Effector memory CD4-positive, alpha-beta T cell (primary cell): ENCODE measurements at regions not wholly inside any gene's neighbourhood (a gene's known extent, or its start where the extent isn't known, plus 50 kb on each side); places are given as distances from the start of the nearest gene placed in this dataset.

Experiments used
- DNase-seq, 3 donors: peaks; one replicate each; pipeline ENCODE4 v3.0.0-alpha.2; 2020
- H3K27ac ChIP-seq: 2 replicates; pipeline ENCODE4 v1.7.0; 2013; ENCODE audit warnings: mild to moderate bottlenecking, low read length, moderate library complexity; ENCODE audit not compliant: insufficient read depth, poor library complexity, severe bottlenecking
- H3K27me3 ChIP-seq: replicated peaks from 2 replicates; pipeline ENCODE4 v1.7.0; 2013; ENCODE audit warnings: mild to moderate bottlenecking, low read length; ENCODE audit not compliant: insufficient read depth, control insufficient read depth, poor library complexity, severe bottlenecking
- H3K36me3 ChIP-seq: 2 replicates; pipeline ENCODE4 v1.7.0; 2013; ENCODE audit warnings: mild to moderate bottlenecking, low read length, moderate library complexity; ENCODE audit not compliant: control insufficient read depth, insufficient read depth
- H3K4me1 ChIP-seq: 2 replicates; pipeline ENCODE4 v1.7.0; 2013; ENCODE audit warnings: low read length, mild to moderate bottlenecking; ENCODE audit not compliant: control insufficient read depth, insufficient read depth, poor library complexity, severe bottlenecking
- H3K4me3 ChIP-seq: 2 replicates; pipeline ENCODE4 v1.7.0; 2013; ENCODE audit warnings: low read length, low read depth, mild to moderate bottlenecking; ENCODE audit not compliant: insufficient read depth, poor library complexity, severe bottlenecking
- H3K9me3 ChIP-seq: 2 replicates; pipeline ENCODE4 v1.7.0; 2013; ENCODE audit warnings: mild to moderate bottlenecking, low read length, moderate library complexity; ENCODE audit not compliant: control insufficient read depth

DNA sequence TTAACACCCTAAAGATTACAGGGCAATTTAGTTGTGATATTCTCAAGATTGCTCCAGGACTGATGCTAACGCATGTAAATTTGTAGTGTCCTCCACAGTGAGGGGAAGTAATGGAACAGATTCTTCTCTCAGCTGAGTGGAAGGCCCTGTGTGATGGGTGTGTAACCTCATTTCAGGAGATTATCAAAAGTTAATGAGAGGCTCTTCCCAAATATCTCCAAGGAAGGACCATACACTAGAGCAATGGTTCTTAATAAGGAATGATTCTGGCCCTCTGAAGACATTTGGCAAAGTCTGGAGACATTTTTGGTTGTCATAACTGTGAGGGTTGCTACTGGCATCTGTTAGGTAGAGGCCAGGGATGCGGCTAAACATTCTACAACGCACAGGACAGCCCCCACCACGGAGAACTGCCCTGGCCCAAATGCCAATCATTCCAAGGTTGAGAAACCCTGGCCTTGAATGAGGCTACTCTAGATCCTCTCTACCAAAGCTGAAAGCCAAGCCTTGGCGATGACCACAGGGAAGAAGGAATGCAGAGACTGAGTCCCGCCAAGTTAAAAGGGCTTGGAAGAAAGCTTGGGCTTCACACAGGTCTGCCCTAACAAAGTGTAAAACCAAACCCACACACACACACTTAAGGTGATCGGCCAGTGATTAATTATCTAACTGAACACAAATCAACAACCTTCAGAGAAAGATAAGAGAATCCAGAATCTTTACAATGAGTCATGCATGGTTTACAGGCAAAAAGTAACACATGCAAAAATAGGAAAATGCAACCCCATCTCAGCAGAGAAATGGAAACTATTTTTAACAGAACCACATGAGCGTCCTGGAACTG lies 135.8 kb downstream of the SYF2 start:
- Histone ChIP-seq H3K27me3 (no peaks in the 10 kb centered on the region), H3K4me3 (no peak overlapping the region), H3K36me3 (no peaks in the 10 kb centered on the region), H3K4me1 (peaks cover 30% of the 10 kb centered on the region), H3K9me3 (no peaks in the 10 kb centered on the region), H3K27ac (no peak overlapping the region)
- no peak for DNase-seq

GRCh38 chr1:25095635-25096200 lies 136.6 kb downstream of the SYF2 start:
- no peaks in the 10 kb centered on the region for H3K9me3 ChIP-seq
- H3K27me3 ChIP-seq: no peaks in the 10 kb centered on the region
- H3K27ac ChIP-seq: no peak overlapping the region
- H3K4me3 ChIP-seq: no peak overlapping the region
- no peaks in the 10 kb centered on the region for H3K36me3 ChIP-seq
- peaks cover 28% of the 10 kb centered on the region for H3K4me1 ChIP-seq
- no peak for DNase-seq

- no peaks in the 10 kb centered on the region for H3K27me3 ChIP-seq
- no peaks in the 10 kb centered on the region for H3K9me3 ChIP-seq
- H3K36me3 ChIP-seq: no peaks in the 10 kb centered on the region
- no peak overlapping the region for H3K4me3 ChIP-seq
- no peak overlapping the region for H3K27ac ChIP-seq
- peaks cover 23% of the 10 kb centered on the region for H3K4me1 ChIP-seq
- DNase-seq: no peak
Measured at GRCh38 chr1:25094995-25095394, 137.3 kb downstream of the SYF2 start.

DNA sequence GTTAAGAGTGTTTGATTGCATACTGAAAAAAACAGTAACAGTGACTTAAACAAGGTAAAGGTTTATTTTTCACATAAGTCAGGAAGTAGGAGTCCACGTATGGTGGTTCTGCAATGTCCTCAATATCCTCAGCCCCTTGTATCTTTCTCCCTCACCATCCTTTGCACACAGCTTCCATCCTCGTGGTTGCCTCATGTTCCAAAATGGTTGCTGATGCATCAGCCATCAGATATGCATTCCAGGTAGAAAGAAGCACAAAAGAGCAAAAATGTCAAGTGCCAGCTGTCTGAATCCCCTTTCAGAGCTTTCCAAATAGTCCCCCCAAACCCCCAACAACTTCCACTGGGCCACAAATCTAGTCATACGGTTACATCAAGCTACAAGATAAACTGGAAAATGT lies 138.1 kb downstream of the SYF2 start:
- H3K9me3 ChIP-seq: no peaks in the 10 kb centered on the region
- no peak for DNase-seq
- no peak overlapping the region for H3K4me3 ChIP-seq
- H3K36me3 ChIP-seq: no peaks in the 10 kb centered on the region
- no peak overlapping the region for H3K27ac ChIP-seq
- H3K27me3 ChIP-seq: no peaks in the 10 kb centered on the region
- H3K4me1 ChIP-seq: peaks cover 19% of the 10 kb centered on the region

GRCh38 chr1:25091658-25092057 lies 140.6 kb downstream of the SYF2 start:
- Histone ChIP-seq H3K9me3 (no peaks in the 10 kb centered on the region), H3K4me3 (no peak overlapping the region), H3K27ac (no peak overlapping the region), H3K4me1 (peaks cover 16% of the 10 kb centered on the region), H3K36me3 (no peaks in the 10 kb centered on the region), H3K27me3 (no peaks in the 10 kb centered on the region)
- DNase-seq: no peak

GRCh38 chr1:25090707-25091422 lies 141.4 kb downstream of the SYF2 start:
- H3K9me3 ChIP-seq: no peaks in the 10 kb centered on the region
- no peaks in the 10 kb centered on the region for H3K36me3 ChIP-seq
- no peak overlapping the region for H3K27ac ChIP-seq
- H3K27me3 ChIP-seq: no peaks in the 10 kb centered on the region
- DNase-seq: no peak
- no peak overlapping the region for H3K4me3 ChIP-seq
- peaks cover 14% of the 10 kb centered on the region for H3K4me1 ChIP-seq

DNA sequence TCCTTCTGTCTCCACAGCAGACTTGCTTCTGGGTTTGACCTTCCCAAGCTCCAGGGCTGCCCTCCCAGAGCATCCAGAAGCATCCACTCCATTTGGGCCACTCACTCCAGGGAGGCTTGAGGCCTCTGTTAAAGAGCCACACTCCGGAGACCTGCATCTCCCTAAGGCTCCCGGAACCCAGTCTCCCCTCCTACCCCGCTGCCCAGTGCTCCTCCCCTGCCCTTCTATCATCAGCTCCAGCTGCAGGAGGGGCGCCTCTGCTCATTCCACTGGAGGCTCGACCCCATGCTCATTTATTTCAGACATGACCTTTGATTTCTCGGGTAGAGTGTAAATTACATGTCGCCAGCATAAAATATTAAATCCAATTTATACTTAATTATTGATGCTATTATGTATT lies 142.5 kb downstream of the SYF2 start:
- no peaks in the 10 kb centered on the region for H3K9me3 ChIP-seq

DNA sequence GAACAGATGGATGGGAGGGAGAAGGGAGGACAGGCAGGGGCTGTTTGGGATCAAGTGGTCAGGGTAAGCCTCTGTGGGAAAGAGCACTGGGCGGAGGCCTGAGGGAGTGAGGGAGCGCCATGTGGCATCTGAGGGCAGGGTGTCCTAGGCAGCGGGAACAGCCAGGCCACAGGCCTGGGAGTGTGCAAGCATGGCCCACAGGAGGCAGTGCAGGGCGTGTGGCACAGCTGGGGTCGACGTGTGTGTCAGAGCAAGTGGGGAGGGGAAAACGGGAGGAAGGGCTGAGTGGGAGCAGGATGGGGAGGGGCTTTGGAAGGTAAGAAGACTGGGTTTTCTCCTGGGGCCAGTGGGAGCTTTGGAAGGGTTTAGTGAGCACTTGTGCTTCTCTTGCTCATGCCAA lies 143.4 kb downstream of the SYF2 start:
- DNase-seq: no peak
- Histone ChIP-seq H3K27me3 (no peaks in the 10 kb centered on the region), H3K36me3 (no peaks in the 10 kb centered on the region), H3K9me3 (no peaks in the 10 kb centered on the region), H3K27ac (no peak overlapping the region), H3K4me1 (no peaks in the 10 kb centered on the region), H3K4me3 (no peak overlapping the region)

More for the DNA sequence above, 142.5 kb downstream of the SYF2 start:
- peaks cover 4% of the 10 kb centered on the region for H3K4me1 ChIP-seq
- no peaks in the 10 kb centered on the region for H3K36me3 ChIP-seq
- DNase-seq: no peak
- no peak overlapping the region for H3K4me3 ChIP-seq
- H3K27ac ChIP-seq: no peak overlapping the region
- H3K27me3 ChIP-seq: no peaks in the 10 kb centered on the region

DNA sequence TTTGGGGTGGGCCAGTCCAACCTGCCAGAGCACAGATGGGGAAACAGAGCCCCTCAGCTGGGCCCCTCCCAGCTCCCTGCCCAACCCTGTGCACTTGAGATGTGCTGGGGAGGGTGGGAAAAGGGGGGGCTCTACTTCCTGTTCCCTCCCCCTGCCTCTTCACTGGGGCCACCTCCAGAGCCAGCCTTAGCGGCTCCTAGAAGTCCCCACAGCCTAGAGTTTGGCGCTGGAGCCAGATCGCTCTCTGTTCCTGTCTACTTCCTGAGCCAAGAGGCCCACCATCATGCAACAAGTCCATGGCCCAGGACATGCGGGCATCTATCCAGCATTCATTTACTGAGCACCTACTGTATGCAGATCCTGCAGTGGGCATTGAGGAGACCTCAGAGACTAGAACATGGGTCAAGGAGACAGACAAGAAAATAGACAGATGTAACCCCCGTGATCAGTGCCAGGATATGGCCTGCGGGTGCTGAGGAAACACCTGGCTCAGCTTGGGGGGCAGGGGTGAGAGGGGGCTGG lies 144.1 kb downstream of the SYF2 start:
- no peak overlapping the region for H3K4me3 ChIP-seq
- no peak for DNase-seq
- H3K9me3 ChIP-seq: no peaks in the 10 kb centered on the region
- no peaks in the 10 kb centered on the region for H3K36me3 ChIP-seq
- H3K4me1 ChIP-seq: no peaks in the 10 kb centered on the region
- H3K27me3 ChIP-seq: no peaks in the 10 kb centered on the region
- H3K27ac ChIP-seq: no peak overlapping the region
